DMS153 treated with DMSO at 0.1 percent for 48 hours (cell line): ENCODE measurements at regions not wholly inside any gene's neighbourhood (a gene's known extent, or its start where the extent isn't known, plus 50 kb on each side); places are given as distances from the start of the nearest gene placed in this dataset.

Experiments used
- DNase-seq: peaks from one replicate; lab custom pipeline; 2025; ENCODE audit not compliant: unreplicated experiment; lab: John Stamatoyannopoulos, UW

DNA sequence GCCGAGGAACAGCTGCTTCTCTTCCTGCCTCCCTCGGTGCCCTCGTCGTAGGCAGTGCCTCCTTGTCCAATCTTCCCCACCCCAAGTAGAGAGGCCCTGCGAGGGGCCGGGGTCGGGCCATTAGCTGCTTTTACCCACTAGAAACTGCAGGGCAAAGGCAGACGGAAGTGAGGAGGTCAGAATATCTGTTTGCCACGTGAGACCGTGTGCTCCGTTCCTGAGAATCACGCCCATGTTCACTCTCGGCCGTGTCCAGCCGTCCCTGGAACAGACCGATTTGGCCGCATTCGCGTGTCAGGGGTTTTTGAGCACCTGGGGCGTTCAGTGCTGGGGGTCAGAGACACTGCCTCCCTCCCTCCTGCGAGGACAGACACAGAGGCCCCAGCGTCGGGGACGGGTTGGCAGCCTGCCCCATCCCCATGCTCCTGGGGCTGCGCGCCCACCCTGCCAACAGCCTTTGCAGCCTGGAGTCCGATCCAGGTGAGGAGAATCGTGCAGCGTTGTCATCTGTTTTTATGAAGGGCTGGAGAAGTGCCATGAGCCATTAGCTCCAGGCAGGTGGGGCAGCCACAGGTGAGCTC lies 982.2 kb downstream of the BRD1 start:
- DNase-seq = peak; percentile 70

DNA sequence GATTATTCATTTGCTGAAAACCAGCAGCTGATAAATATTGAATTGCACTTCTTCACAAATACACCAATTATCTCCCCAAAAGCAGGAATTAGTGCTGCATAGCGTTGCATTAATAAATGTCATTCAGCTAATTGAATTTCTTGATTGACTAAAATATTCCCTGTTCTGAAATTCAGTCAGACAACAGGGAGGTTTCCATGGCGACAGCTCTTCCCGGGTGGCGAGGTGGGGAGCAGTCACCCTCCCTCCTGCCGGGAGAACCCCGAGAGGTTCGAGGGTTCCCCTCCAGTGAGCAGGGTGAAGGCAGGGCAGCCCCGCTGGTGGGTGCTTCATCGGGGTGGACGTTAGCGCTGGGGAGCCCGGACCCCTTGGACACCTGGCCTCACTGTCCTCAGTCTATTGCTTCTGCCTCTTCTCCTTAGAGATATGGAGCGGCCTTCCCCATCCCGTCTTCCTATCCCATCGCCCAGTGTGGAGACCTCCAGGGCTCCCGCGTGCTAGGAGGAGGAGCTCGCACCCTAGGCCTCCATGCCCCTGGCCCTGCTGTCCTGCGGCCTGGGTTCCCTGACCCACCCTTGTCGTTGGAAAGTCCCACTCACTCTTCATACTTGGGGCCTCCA lies 983.5 kb downstream of the BRD1 start:
- no peak for DNase-seq

DNA sequence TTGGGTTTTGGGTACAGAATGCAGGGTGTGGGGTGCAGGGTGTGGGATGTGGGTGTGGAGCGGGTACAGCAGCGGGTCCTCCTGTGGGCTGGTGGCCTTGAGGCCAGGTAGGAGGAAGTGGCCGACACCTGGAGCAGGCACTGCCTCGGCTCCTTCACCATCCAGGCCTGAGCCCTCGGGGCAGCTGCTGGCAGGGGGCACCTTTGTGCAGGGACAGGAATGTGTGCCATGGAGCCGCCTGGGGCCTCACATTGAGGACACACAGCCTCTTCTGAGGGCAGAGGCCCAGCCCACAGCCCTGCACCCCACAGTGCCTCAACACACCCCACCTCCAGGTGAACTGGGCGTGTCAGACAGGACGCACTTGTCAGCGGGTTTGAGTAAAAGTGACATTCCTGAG lies 984.0 kb downstream of the BRD1 start:
- DNase-seq = no peak

DNA sequence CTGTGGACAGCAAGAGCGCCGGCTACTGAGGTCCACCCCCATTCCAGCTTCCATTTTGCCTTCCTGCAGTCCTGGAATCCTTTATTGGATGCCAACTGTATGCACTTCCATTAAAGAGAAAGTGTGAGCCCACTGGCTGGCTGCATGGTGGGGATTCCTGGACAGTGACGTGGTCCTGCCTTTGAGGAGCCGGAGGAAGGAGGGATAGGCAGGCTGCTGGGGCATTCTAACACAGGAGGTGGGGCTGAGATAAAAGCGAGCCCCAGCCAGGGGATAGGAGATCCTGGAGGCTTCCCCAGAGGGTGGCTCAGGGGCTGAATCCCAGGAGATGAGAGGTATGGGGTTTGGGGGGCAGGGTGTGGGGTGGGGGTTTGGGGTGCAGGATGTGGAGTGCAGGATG lies 984.7 kb downstream of the BRD1 start:
- no peak for DNase-seq

DNA sequence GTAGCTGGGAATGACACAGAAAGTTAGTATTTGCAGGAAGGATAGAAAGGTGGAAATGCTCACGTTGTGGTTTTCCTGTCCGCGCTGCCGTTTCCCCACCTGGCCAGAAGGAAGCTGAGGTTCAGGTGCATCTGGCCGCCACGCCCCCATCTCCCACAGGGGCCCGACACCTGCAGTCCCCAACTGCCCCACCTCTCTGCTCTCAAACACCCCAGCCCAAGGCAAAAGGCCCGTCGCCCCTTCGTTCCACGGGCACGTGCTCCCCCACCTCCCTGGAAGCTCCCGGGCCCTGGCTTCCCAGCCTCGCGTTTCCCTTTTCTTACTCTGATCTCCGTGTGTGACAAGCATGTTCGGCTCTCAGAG lies 985.1 kb downstream of the BRD1 start:
- no peak for DNase-seq

DNA sequence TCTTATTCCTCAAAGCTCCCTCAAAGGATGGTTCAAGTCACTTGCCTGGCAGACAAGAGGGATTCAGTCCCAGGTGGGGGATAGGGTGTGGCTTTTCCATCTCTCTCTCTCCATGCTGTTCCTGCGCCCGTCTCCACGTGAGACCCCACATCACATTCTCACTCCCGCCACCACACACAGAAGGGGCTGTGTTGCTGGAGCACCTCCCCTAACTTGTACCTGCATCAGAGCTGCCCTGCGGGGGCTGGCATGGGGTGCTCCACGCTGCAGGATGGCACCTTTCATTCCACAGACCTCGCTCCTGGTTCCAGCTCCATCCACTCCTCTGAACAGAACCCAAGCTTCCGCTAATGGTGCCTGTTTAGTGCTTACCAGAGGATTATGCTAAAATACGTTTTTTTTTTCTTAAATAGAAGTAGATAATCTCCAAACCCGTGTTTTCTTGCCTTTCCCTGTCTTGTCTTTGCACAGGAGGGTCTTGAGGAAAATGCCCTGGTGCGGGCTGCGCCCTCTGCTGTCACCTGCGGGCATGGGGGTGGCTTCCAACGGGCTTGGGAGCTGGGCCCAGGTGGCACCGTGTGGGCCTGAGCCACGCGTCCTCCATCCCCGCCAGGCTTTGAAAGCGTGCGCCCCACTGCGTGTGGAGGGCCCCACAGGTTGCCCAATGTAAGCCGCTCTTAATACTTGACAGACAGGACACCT lies 985.6 kb downstream of the BRD1 start:
- no peak for DNase-seq

DNA sequence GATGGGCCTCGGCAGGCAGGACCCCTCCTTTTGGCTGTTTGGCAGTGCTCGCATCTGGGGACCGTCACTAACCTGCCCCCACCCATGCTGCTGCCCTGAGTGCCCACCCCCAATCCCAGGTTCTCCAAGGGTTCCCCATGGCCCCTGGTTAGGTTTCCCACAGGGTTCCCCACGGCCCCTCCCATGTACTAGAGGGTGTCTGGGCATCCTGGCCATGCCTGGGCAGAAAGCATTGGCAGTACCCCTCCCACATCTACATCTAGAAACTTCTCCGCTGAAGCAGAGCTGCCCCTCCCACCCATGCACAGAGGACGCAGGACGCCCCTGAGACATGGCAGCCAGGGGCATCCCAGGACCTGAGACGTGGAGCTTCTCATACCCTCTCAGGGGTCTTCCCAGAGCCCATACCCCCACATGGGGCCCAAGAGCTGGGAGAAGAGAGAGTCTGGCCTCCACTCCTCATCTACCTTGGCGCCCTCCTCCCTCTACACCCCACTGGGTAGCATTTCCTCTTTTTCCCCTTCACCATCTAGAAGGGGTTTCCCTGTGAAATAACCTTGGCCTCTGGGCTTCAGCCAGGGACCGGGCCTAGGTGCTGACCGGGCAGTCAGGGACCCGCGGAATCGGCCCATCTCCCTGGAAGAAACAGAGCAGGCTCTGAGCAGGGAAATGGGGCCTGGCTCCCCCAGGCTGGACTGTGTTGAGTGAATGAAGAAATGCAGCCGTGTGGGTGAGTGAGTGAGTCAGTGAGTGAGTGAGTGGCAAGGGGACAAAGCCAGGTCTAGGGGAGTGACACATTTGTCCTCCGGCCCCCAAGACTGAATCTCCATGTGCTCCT lies 987.3 kb downstream of the BRD1 start:
- DNase-seq = no peak

DNA sequence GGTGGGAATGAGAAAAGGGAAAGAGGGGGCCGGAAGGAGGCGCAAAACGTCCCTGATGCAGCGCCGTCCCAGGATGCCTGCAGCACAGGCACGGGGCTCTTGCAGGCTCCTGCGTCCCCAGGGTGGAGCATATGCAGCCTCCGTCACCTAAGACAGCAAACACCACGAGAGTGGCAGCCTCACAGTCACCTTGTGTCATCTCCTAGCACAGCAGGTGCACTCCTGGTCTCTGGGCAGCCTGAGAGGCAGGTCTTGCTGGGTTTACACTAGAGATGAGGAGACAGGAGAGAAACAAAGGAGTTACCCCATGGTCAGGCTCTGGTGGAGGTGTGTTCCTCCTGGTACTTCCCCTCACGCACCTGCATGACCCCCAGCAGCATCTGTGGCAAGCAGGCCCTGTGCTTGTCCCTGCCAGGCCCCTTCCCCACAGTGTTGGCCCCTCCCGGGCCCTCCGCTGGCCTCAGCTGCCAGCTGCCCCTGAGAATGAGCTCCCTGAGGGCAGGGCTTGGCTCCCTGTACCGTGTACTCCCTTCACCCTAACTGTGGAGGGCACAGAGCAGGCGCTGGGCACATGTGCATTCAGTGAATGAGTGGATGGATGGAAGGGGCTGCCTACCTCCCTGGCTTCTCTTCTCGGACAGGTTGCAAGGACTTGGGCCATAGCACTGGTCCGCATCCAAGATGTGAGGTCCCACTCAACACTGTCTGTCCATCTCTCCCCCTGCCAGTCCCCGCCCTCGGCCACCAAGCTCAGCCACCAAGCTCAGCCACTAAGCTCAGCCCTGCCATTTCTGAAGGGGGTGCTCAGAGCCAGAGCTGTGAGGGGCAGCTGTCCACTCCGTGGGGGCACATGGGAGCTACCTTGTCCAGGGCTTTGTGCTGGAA lies 988.6 kb downstream of the BRD1 start:
- DNase-seq = no peak

DNA sequence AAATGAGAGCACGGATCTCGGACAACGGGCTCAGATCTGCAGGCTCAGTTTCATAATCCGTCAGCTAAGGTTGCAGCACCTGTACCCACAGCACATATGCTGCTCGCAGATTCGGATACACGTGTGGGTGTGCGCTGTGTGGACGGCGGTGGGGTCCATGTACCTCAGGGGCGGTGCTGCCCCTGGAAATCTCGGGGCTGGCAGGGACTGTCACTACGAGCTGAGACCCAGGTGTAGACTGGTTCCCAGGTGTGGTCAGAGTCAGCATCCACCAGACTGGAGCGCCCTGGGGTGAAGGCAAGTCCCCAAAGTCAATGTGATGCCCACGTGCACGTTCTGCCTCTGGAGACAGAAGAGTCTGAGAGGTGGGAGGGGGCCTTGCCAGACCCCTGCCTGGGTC lies 989.3 kb downstream of the BRD1 start:
- DNase-seq = no peak

DNA sequence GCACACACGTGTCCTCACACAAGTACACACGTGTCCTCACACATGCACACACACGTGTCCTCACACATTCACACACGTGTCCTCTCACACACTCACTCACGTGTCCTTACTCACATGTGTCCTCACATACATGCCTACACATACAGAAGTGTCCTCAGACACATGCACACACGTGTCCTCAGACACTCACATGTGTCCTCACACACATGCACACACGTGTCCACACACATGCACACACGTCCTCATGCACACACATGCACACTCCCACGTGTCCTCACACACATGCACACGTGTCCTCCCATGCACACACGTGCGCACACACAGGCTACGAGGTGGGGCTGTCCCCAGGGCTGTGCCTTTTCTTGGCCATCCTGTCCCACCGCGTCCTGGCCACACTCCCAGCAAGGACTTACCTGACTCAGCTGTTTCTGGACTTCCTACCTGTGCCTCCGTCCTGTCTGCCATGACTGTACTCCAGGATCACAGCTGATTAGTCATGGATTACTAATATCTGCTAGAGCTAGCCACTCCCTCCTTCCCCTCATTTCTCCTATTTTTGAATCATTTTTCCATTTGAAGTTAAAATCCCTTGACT lies 990.2 kb downstream of the BRD1 start:
- DNase-seq = no peak

DNA sequence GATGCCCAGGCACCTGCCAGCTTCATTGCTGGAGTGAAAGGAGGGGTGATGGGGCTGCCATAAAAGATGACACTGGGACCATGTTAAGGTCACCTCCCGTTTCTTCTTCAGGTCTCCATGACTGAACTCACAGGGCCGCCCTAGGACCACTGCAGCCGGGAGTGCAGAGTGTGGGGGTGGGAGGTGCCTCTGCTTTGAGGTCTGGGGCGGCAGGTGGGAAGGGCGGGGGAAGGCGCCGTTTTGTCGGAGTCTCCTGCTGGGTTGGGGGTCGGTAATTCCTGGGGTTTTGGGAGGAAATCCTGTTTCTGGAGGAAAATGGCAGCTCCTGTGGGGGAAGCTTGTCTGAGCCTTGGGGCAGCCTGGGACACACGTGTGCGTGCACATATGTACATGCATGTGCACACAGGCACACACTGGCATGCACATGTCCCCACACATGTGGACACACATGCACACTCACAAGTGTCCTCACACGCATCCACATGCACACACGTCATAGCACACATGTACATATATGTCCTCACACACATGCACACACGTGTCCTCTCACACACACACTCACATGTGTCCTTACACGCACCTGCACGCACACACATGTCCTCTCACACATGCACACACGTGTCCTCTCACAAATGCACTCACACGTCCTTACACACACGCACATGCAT lies 990.9 kb downstream of the BRD1 start:
- no peak for DNase-seq

DNA sequence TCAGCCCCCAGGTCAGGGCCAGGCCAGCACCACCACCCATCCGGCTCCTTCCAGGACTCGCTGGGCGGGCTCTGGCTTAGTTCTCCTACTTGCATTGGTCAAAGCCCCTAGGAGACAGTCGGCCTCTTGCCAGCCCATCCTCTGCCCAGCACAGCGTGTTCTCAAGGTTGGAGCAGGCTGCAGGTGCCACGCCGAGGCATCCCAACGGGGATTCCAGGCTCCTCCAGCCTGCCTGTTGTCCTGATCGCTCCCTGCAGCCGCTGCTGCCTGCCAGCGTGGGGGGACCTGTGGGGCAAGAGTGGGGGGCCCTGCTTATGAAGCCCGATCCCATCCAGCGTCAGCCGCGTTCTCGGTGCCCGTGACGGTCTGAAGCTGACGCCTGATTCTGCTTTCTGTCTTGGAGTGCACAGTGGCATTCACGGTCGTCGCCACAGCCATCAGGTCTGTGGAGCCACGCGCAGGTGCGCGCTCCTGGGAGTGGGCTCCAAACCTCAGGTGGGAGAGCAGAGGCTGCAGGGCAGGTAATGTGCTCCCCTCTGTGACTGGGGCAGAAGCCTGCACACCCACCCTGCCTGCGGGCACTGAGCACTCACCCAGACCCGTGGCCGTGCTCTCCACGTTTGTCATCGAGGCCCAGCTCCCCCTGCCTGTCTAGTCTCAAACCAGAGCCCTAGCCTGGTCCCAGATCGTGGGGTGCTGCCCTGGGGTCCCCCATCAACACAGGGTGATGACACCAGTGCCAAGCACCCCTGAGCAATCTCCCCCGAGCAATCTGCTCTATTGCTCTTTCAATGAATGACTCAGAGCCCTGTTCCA lies 991.6 kb downstream of the BRD1 start:
- no peak for DNase-seq

DNA sequence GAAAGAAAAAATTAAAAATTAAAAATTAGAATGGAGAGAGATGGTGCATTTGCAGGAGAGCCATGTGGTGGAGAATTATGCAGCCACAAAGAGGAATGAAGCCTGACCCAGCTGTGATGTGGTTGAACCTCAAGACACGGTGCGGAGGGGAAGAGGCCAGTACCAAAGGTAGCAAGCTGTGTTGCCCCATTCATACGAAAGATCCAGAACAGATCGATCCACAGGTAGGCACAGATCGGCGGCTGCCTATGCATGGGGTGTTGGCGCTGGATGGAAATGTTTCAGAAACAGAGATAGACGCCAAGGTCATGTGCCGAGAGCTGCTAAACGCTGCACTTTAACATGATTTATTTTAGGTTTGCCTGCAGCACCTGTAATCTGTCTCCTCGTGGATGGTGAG lies 992.3 kb downstream of the BRD1 start:
- DNase-seq = no peak

DNA sequence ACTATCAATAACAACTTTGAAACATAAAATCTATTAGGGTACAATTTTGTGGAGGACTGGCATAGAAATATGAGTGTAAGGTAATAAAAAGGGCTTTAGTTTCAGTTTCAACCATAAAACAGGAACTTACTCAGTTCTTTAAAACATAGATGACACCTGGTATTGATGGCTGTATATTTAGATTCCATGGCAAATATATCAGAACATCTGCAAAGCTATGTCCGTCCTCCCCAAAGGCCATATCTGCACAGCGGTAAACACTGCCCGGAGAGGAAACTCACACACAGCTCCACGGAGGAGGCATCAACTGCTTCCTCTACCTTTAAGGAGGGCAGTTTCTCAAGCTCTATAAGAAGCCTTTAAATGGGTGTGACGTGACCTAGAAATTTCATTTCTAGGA lies 993.3 kb downstream of the BRD1 start:
- DNase-seq = no peak

DNA sequence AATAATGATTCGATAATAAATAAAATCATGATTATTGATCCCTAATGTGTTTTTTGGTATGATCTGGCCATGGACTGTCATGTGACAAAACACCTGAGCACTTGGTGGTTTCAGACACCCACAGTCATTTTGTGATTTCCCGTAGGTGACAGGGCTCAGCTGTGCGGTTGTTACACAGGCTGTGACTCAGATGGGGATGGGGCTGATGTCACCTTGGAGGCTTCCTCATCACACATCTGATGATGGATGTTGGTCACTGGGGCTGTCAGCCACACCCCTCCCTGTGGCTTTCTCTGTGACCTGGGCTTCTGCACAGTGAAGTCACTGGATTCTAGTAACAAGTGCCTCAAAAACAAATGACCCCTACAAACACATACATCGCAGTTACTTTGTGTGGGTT lies 995.1 kb downstream of the BRD1 start:
- DNase-seq = no peak

DNA sequence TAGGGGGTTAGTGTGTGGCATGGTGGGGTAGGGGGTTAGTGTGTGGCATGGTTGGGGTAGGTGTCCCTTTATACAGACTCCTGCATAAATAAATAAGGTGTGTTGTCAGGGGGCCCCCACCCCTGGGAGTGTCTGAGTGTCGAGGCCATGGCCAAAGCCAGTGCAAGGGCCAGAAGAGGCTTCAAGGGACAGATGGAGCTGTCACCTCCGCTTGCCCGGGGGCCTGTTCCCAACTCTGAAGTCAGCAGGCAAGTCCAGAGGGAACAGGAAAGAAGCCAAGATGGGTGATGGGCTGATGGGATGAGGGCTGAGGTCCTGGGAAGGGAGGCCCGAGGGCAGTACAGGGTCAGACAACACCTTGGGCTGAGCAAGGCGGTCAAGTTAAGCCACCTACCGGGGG lies 997.8 kb downstream of the BRD1 start:
- DNase-seq = no peak

DNA sequence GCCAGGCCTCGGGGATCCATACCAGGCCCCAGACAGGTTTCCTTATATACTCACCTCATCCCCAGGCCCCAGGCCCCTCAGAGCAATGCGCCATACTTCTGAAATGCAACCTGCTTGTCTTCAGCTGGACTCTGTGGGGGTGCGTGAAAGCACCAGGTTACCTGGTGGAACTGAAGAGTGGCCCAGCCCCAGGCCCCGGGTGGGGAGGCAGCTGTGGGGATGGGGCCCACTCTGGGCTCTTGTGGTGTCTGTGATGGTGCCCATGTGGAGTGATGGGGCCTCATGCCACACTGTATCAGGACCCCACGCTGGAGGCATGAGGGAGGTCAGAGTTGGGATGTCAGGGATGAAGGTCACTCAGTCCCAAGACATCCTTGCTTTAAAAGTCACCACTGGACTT lies 999.0 kb downstream of the BRD1 start:
- DNase-seq = no peak

DNA sequence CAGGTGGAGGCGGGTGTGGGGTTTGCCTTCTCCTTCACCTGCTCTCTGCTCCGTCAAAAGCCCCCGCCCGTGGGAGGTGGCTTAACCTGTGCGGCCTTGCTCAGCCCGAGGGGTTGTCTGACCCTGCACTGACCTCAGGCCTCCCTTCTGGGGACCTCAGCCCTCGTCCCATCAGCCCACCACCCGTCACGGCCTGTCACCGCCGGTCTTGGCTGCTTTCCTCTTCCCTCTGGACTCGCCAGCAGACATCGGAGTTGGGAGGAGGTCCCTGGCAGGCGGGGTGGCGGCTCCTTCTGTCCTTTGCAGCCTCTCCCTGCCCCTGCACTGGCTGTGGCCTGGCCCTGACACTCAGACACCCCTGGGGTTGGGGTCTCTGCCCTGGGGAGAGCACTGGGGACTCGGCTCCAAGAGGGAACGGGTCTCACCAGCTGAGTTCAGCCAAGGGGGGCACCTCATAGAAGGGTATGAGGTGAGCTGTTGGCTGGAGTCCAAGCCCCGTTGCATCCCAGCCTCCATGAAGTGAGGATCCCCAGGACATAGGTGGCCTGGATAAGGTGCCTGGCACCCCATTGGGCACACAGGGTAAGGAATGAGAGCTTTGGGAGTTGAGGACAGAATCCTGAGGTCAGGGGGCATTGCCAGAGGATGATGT lies 999.6 kb downstream of the BRD1 start:
- no peak for DNase-seq
